ENCODE measurements at regions not wholly inside any gene's neighbourhood (a gene's known extent, or its start where the extent isn't known, plus 50 kb on each side); places are given as distances from the start of the nearest gene placed in this dataset.
"Not testable (repeated sequence)": the region's sequence is repeated elsewhere in the genome, so short reads cannot be mapped to it uniquely, and the experiment has no call there.

GRCh38 chr5:102154791-102155605 is 141.1 kb downstream of the SLCO4C1 start:
- DNase-seq, result peak; percentile 2

DNA sequence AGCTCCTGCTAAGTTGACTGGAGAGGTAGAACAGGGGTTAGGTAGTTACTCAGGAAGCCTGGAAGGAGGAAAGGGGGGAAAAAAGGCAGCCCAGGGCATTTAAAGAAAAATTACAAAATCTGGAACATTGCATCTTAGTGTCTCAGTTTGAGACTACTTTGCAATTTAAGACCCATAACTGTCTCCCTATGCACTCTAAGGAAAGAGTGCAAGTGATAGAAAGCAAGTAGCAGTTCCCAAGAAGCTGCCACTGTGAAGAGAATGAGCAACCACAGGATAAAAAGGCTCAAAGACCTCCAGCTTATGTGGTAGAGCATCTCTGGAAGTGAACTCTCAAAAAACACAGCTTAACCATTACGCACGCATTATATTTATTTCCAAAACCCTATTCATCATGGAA is 141.8 kb downstream of the SLCO4C1 start:
- DNase-seq, result no peak

DNA sequence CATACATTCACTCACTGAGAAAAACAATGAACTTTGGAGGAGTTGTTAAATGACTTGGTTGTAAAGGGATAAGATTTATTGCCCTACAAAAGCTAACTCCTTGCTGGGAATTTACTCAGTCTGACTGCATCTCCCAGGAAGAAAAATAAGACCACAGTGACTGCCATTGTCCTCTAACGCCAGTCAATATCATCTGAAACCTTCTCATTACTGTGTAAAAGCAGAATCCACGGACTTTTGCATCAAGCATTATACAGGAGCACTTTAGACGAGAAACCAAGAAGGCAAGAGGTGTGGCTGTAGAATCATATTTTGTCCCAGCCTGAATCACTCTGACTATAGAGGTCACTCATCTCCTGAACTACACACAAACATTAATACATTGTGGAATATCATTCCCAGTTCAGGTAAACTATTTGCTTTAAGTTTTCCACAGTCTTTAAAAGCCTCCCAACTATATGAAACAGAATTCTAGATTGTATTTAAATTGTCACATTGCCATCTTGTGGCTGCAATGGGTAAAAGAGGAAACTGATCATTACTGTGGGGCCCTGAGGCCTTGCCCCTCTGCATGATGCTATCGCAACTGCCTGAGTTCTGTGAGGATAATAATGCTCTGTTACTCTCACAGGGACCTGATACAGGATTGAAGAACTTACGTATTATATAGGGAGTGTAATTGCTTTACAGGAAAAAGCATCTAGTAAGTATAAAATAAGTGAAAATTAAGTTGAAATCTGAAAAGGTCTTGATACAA is 142.9 kb downstream of the SLCO4C1 start:
- DNase-seq, result peak; percentile 18

DNA sequence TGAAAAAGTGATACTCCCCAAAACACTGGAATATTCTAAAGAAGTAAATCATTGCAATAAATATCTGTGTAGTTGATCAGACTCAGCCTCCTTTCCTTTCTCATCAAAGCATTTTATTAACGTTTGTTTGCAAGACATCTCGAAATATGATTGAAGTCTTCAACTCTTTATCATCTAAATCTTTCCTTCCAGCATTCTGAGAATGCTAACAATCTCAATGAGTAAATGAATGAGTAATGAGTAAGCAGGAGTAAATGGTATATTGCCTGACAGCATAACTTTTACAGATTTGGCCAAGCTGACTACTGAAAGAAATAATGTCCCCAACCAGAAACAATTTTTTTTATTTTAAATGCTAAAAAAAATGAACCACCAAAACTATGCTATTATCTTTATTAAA is 157.1 kb downstream of the SLCO4C1 start:
- DNase-seq, result no peak

GRCh38 chr5:102138243-102138653 is 157.8 kb downstream of the SLCO4C1 start:
- DNase-seq, result no peak

DNA sequence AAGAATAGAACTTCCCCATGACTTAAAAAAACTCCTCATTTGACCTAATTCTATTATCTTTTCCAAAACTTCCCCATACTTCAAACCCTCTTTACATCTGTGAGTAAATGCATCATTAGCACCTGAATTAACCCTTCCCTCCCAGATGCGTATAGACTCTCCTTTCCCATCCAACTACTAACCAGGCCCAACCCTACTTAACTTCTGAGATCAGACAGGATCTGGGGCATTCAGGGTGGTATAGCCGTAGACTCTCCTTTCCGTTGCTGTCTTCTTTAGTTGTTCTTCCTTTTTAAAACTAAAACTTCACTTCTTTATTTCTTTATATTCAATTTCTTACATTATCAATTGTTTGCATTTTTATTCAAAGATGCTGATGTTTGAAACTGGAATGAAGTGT is 165.2 kb downstream of the SLCO4C1 start:
- DNase-seq, result no peak

DNA sequence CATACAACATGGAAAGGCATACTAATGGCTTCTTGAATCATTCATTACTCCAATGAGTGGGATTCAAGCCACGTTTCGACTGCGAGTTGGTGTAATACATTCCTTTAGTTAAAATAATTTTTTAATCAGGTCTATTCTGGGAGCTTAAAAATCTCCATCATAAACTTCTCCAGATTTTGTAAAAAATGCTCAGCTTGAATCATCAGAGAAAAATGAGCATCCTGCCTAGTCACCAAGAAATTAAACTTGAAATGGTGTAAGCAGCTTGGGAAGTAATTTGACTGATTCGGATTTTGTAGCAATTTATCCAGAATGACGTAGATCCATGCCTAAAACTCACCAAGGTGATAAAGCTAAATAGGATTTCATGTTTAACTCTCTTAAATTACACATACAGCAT is 165.7 kb downstream of the SLCO4C1 start:
- no peak for DNase-seq

DNA sequence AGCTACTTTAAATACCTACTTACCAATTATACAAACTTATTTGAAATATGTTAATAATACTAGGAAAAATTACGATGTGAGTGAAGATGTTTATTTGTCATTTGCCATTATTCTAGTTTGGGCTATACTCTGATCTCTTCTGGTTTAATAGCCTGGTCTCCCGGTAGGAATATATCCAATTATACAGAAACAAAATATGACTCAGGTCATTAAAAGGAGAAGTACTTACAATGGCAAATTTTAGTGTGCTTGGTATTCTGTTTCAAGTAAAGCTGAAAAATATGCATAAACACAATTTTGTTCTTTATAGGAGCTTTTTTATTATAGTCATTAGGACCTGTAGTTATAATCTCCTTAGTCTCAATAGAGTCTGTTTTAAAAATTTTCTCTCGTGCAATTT is 176.8 kb downstream of the SLCO4C1 start:
- no peak for DNase-seq

DNA sequence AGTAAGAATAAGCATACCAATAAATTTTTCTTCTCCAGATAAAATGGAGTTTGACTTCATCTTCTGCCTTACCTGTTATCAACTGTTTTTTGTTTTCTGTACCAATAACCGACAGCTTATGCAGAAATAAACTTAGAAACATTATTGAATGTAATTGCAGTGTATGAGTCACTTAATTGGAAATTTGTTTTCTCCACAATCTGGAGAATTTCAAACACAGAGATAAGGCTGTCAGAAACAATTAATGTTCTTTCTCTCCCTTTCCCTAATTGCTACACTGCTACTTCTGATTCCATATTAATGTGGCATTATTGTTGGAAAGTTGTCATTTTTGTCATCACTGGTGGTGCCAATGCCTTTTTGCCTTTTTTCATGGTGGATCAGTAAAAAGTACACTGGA is 180.3 kb downstream of the SLCO4C1 start:
- no peak for DNase-seq

DNA sequence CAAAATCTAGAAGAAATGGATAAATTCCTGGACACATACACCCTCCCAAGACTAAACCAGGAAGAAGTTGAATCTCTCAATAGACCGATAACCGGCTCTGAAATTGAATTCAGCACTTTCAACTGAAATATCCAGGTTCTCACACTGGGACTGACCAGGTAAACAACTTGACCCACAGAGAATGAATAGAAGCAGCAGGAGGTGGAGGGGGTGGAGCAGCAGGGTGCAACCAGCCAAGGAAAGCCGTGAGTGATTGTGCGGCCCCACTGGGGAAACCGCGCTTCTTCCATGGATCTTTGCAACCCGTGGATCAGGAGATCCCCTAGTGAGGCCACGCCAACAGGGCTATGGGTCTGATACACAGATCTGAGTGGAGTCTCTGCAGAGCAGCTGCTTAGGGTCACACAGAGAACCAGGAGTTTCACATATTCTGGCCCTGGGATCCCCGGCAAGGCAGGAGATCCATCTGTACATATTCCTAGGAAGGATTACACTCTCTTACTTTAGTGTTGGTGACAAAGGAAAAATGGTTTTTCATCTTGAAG is 181.5 kb downstream of the SLCO4C1 start:
- no peak for DNase-seq

- DNase-seq, result no peak
These were observed 188.2 kb downstream of the SLCO4C1 start for GRCh38 chr5:102107865-102108264.

GRCh38 chr5:102106599-102106998 is 189.5 kb downstream of the SLCO4C1 start:
- no peak for DNase-seq

- no peak for DNase-seq
These were observed 196.2 kb downstream of the SLCO4C1 start for GRCh38 chr5:102099766-102100331.

- DNase-seq, result not testable (repeated sequence)
These were observed 197.0 kb downstream of the SLCO4C1 start for GRCh38 chr5:102099083-102099482.

GRCh38 chr5:102098606-102099005 is 197.5 kb downstream of the SLCO4C1 start:
- not testable (repeated sequence) for DNase-seq

GRCh38 chr5:102090770-102091169 is 205.3 kb downstream of the SLCO4C1 start:
- DNase-seq, result peak; percentile 21

DNA sequence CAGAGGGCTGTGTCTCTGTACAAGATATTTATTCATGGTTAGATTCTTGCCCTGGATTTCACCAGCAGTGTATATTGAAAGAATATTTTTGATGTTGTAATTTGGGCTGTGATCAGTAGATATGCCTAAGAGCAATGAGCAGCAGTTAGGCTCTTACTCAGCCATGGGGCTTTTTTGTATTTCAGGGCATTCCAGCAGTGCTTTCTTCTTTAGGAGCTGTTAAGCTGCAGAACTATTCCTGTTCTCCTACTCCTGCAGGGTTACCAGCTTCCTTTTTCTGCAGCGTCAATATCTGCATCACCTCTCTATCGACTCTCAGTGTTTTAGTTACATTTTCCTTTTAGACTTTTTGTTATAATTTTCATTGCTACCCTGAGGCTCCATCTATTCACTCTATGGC is 206.2 kb downstream of the SLCO4C1 start:
- DNase-seq, result no peak

DNA sequence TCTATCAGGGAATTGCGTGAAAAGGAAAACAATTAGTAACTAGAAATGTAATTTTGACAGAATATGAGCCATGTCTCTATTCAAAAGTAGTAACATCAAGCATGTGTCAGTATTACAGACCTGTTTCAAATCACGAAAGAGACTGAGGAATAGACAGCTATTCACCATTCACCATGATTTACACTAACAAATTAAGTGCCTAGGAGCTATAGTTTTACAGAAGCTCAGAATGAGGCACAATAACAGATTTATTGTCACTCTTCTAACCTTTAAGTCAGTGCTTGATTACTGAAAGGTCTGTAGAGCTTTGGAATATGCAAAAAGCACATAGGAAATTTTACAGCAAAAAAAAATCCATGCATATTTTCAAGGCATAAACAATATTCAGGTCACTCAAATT is 208.2 kb downstream of the SLCO4C1 start:
- DNase-seq, result no peak

- DNase-seq, result no peak
These were observed 215.8 kb downstream of the SLCO4C1 start for GRCh38 chr5:102080288-102080687.

GRCh38 chr5:102077920-102078319 is 218.2 kb downstream of the SLCO4C1 start:
- no peak for DNase-seq

DNA sequence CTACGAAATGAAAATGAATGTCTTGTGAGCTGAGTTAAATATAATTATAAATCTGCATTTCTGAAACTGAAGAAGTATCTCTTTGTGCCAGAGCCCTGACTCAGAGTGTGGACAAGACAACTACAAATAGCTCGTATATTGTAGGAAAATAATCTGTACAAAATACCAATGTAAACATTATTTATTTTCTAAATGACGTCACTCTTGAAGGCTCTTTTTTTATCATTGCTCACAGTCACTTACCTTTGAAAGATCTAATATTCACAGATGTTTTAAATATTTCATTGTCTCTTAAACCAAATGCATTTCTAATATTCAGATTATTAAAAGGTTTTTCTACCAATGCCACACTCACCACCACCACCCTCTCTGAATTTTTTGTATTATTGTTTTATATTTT is 226.1 kb downstream of the SLCO4C1 start:
- no peak for DNase-seq

GRCh38 chr5:102068870-102069269 is 227.2 kb downstream of the SLCO4C1 start:
- no peak for DNase-seq

DNA sequence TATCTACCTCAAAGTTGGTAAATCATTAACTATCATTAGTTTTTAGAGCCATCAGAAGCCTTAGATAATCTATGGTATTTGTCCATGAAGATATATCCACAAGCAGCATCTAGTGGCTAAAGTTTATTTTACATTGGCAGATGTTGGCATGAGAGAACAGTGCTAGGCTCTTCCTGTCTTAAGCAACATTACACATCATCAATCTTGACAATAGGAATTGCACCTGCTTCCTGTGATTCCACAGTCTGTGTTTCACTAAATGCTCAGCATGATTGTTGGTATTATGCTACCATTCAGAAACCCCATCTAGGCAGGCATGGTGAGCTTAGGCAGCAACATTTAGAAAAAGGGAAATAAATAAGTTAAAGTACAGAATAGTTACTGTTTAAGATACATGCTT is 246.6 kb downstream of the SLCO4C1 start:
- DNase-seq, result no peak

DNA sequence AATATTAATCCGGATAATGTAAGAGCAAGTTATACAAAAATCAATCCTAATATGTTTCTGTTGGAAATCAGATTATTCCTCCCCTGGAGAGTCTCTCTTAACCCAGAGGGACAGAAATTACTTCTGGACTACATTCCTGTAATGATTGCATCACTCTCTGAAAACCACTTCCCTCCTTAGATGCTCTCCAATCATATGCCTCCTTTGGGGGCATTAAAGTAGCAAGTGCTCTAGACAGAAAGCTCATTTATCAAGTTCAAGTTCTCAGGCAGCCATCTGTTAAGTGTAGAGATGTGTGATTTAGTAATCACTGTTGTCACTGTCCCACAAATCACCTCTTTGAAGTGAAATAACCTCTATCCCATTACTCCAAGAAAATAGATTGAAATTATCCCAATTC is 247.1 kb downstream of the SLCO4C1 start:
- DNase-seq, result no peak

Measured in activated CD4-positive, alpha-beta T cell treated with anti-CD3 and anti-CD28 coated beads, Interleukin-10, Interleukin-2, amounts not matched to agents 100 ng/mL and 50 ng/mL, durations not matched to agents 16 hours and 8 hours (primary cell).